Fibroblast of lung (primary cell): ENCODE measurements at regions not wholly inside any gene's neighbourhood (a gene's known extent, or its start where the extent isn't known, plus 50 kb on each side); places are given as distances from the start of the nearest gene placed in this dataset.
"Not testable (repeated sequence)": the region's sequence is repeated elsewhere in the genome, so short reads cannot be mapped to it uniquely, and the experiment has no call there.

Experiments used
- EZH2 ChIP-seq: IDR thresholded peaks from 2 replicates; pipeline ENCODE4 v1.5.1; 2012; ENCODE audit warnings: low read length, control low read depth, mild to moderate bottlenecking; ENCODE audit errors: missing control alignments
- TF ChIP-seq, protein P1 (sequence below), 2 donors: IDR thresholded peaks in 1 of 2; conservative IDR thresholded peaks in 1 of 2; 1 replicate in 1 of 2; 2 replicates in 1 of 2; pipeline ENCODE4 v1.5.1; 2011 to 2012; ENCODE audit warnings: low read length in 2 of 2, control low read depth in 1 of 2, inconsistent platforms in 1 of 2, low read depth in 1 of 2, mild to moderate bottlenecking in 1 of 2

- TF ChIP-seq, protein P1, sequence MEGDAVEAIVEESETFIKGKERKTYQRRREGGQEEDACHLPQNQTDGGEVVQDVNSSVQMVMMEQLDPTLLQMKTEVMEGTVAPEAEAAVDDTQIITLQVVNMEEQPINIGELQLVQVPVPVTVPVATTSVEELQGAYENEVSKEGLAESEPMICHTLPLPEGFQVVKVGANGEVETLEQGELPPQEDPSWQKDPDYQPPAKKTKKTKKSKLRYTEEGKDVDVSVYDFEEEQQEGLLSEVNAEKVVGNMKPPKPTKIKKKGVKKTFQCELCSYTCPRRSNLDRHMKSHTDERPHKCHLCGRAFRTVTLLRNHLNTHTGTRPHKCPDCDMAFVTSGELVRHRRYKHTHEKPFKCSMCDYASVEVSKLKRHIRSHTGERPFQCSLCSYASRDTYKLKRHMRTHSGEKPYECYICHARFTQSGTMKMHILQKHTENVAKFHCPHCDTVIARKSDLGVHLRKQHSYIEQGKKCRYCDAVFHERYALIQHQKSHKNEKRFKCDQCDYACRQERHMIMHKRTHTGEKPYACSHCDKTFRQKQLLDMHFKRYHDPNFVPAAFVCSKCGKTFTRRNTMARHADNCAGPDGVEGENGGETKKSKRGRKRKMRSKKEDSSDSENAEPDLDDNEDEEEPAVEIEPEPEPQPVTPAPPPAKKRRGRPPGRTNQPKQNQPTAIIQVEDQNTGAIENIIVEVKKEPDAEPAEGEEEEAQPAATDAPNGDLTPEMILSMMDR (conservative IDR thresholded peaks at IDR 0.05 in 1 of 2, IDR thresholded peaks at IDR 0.05 in 1 of 2; ENCODE audit: low read depth in 1 of 2, low read length in 2 of 2): not testable (repeated sequence)
- not testable (repeated sequence) for TF ChIP-seq EZH2
Observed at GRCh38 chr4:58280928-58281327, 1170.7 kb upstream of the IGFBP7 start.
